ENCODE measurements at regions not wholly inside any gene's neighbourhood (a gene's known extent, or its start where the extent isn't known, plus 50 kb on each side); places are given as distances from the start of the nearest gene placed in this dataset.
"Not testable (repeated sequence)": the region's sequence is repeated elsewhere in the genome, so short reads cannot be mapped to it uniquely, and the experiment has no call there.

GRCh38 chr10:94129393-94130130 is 135.8 kb downstream of the PLCE1 start:
- FAIRE-seq: no peak

GRCh38 chr10:94131885-94132284 is 138.2 kb downstream of the PLCE1 start:
- FAIRE-seq: no peak

GRCh38 chr10:94133239-94133638 is 139.5 kb downstream of the PLCE1 start:
- FAIRE-seq: no peak

GRCh38 chr10:94137747-94138146 is 144.0 kb downstream of the PLCE1 start:
- FAIRE-seq: no peak

- no peak for FAIRE-seq
Observed at GRCh38 chr10:94138391-94138790, 144.7 kb downstream of the PLCE1 start.

GRCh38 chr10:94143261-94143660 is 149.5 kb downstream of the PLCE1 start:
- FAIRE-seq: peak; percentile 98

GRCh38 chr10:94146313-94146712 is 152.6 kb downstream of the PLCE1 start:
- FAIRE-seq: no peak

- FAIRE-seq: no peak
Observed at GRCh38 chr10:94146746-94147145, 153.0 kb downstream of the PLCE1 start.

GRCh38 chr10:94149702-94150101 is 156.0 kb downstream of the PLCE1 start:
- FAIRE-seq: no peak

- no peak for FAIRE-seq
Observed at GRCh38 chr10:94150541-94151184, 156.9 kb downstream of the PLCE1 start.

GRCh38 chr10:94155722-94156271 is 162.1 kb downstream of the PLCE1 start:
- FAIRE-seq: no peak

GRCh38 chr10:94156453-94156852 is 162.7 kb downstream of the PLCE1 start:
- FAIRE-seq: no peak

- not testable (repeated sequence) for FAIRE-seq
Observed at GRCh38 chr10:94165158-94165611, 171.5 kb downstream of the PLCE1 start.

- FAIRE-seq: no peak
Observed at GRCh38 chr10:94172332-94172731, 178.6 kb downstream of the PLCE1 start.

- peak; percentile 18 for FAIRE-seq
Observed at GRCh38 chr10:94173594-94173993, 179.9 kb downstream of the PLCE1 start.

GRCh38 chr10:94174838-94175237 is 181.1 kb downstream of the PLCE1 start:
- no peak for FAIRE-seq

- FAIRE-seq: no peak
Observed at GRCh38 chr10:94178475-94179253, 184.1 kb downstream of the NOC3L start.

- no peak for FAIRE-seq
Observed at GRCh38 chr10:94180576-94180975, 182.2 kb downstream of the NOC3L start.

GRCh38 chr10:94183666-94184264 is 179.0 kb downstream of the NOC3L start:
- no peak for FAIRE-seq

- no peak for FAIRE-seq
Observed at GRCh38 chr10:94186722-94187121, 176.0 kb downstream of the NOC3L start.

- FAIRE-seq: no peak
Observed at GRCh38 chr10:94192333-94192732, 170.4 kb downstream of the NOC3L start.

- peak; percentile 39 for FAIRE-seq
Observed at GRCh38 chr10:94192974-94193373, 169.8 kb downstream of the NOC3L start.

GRCh38 chr10:94193466-94193924 is 169.2 kb downstream of the NOC3L start:
- FAIRE-seq: no peak

Data from endometrium (tissue), 2 donors.